HCT116 (cell line): ENCODE measurements at regions not wholly inside any gene's neighbourhood (a gene's known extent, or its start where the extent isn't known, plus 50 kb on each side); places are given as distances from the start of the nearest gene placed in this dataset.

Source experiments
- ATAC-seq: fragments of 200-7000 bp; cut with Tn5 transposase; 2 replicates; pipeline ENCODE4 v1.9.1; 2020; ENCODE audit warnings: mild to moderate bottlenecking, moderate library complexity
- BruUV-seq: library from RNA; stranded (reverse); fragments of 400-500 nt; replicated peaks from 2 replicates; lab custom pipeline; 2021; lab: Mats Ljungman, UMichigan
- CTCF ChIA-PET: fragments of 300-600 bp; sonication (Branson Sonifier 250); formaldehyde crosslinking; loops from one replicate; lab custom pipeline; 2021; ENCODE audit warnings: antibody characterized with exemption; lab: Charles Lee
- POLR2A ChIA-PET: fragments of 300-600, 350-600 bp; sonication (Branson Sonifier 250); formaldehyde crosslinking; loops from one replicate; lab custom pipeline; 2021; ENCODE audit warnings: antibody characterized with exemption; lab: Charles Lee
- RAD21 ChIA-PET, 2 experiments: fragments of 300-600 bp; sonication (Branson Sonifier 250); formaldehyde crosslinking; loops; one replicate each; lab custom pipeline; 2023; ENCODE audit warnings: low total read pairs in 2 of 2; ENCODE audit not compliant: uncharacterized antibody in 2 of 2, unreplicated experiment in 2 of 2, low non-redundant PET in 1 of 2; lab: Charles Lee
- DNase-seq: peaks from one replicate; pipeline ENCODE4 v3.0.0-alpha.2; 2010; ENCODE audit warnings: low read depth, low spot score
- H2AFZ ChIP-seq: fragments of 200-600 bp; shearing (Covaris generic), sonication (generic); 2 replicates; pipeline ENCODE4 v1.6.1; 2017; ENCODE audit warnings: low read depth, mixed run types, mixed read lengths, antibody characterized with exemption, low read length; ENCODE audit not compliant: poor library complexity, severe bottlenecking
- H3K27ac ChIP-seq: 2 replicates; pipeline ENCODE4 v1.5.1; 2012; ENCODE audit warnings: low read depth, low read length
- H3K27me3 ChIP-seq: fragments of 200-600 bp; sonication (generic); 2 replicates; pipeline ENCODE4 v1.6.1; 2016; ENCODE audit warnings: mixed run types, low read length, mixed read lengths; ENCODE audit not compliant: insufficient read depth
- H3K36me3 ChIP-seq, 2 experiments: fragments of 200-500 bp in 1 of 2; fragments of 200-600 bp in 1 of 2; sonication (Bioruptor generic) in 1 of 2; sonication (generic) in 1 of 2; 2 replicates each; pipeline versions ENCODE4 v1.5.1 to v1.6.1; 2014 to 2016; ENCODE audit warnings: low read length in 2 of 2, inconsistent platforms in 1 of 2, mixed read lengths in 1 of 2, mixed run types in 1 of 2; ENCODE audit not compliant: insufficient read depth in 2 of 2, control insufficient read depth in 1 of 2
- H3K4me1 ChIP-seq, 2 experiments: fragments of 200-600 bp in 1 of 2; sonication (generic) in 1 of 2; 2 replicates each; pipeline versions ENCODE4 v1.5.1 to v1.6.1; 2012 to 2017; ENCODE audit warnings: low read length in 2 of 2, inconsistent platforms in 1 of 2, mild to moderate bottlenecking in 1 of 2, mixed read lengths in 1 of 2, mixed run types in 1 of 2, moderate library complexity in 1 of 2; ENCODE audit not compliant: insufficient read depth in 2 of 2, control insufficient read depth in 1 of 2
- H3K4me2 ChIP-seq: fragments of 200-600 bp; sonication (generic); 2 replicates; pipeline ENCODE4 v1.6.1; 2017; ENCODE audit warnings: mixed run types, low read length, mixed read lengths
- H3K4me3 ChIP-seq, 2 experiments: fragments of 200-600 bp in 1 of 2; sonication (generic) in 1 of 2; replicated peaks in 1 of 2; 2 replicates each; pipeline ENCODE4 v1.5.1; 2011 to 2016; ENCODE audit warnings: low read length in 2 of 2, control low read depth in 1 of 2, low read depth in 1 of 2, mild to moderate bottlenecking in 1 of 2, mixed read lengths in 1 of 2, mixed run types in 1 of 2
- H3K79me2 ChIP-seq: fragments of 200-600 bp; sonication (generic); 2 replicates; pipeline ENCODE4 v1.6.1; 2017; ENCODE audit warnings: mild to moderate bottlenecking, mixed run types, low read length, moderate library complexity, mixed read lengths; ENCODE audit not compliant: insufficient read depth
- H3K9ac ChIP-seq: fragments of 200-600 bp; sonication (generic); 2 replicates; pipeline ENCODE4 v1.6.1; 2016; ENCODE audit warnings: low read length, mixed read lengths
- H3K9me2 ChIP-seq: fragments of 200-600 bp; sonication (generic), shearing (Covaris generic); 2 replicates; pipeline ENCODE4 v1.6.1; 2017; ENCODE audit warnings: mixed run types, mild to moderate bottlenecking, moderate library complexity; ENCODE audit not compliant: insufficient read depth
- H3K9me3 ChIP-seq, 2 experiments: fragments of 200-500 bp in 1 of 2; fragments of 200-600 bp in 1 of 2; sonication (Bioruptor generic) in 1 of 2; sonication (generic) in 1 of 2; 2 replicates each; pipeline ENCODE4 v1.6.1; 2014 to 2017; ENCODE audit warnings: low read length in 2 of 2, mixed read lengths in 2 of 2, inconsistent platforms in 1 of 2, low read depth in 1 of 2, mild to moderate bottlenecking in 1 of 2, mixed run types in 1 of 2, moderate library complexity in 1 of 2; ENCODE audit not compliant: control insufficient read depth in 1 of 2, insufficient read depth in 1 of 2
- H4K20me1 ChIP-seq: fragments of 200-600 bp; sonication (generic), shearing (Covaris generic); 2 replicates; pipeline ENCODE4 v1.6.1; 2017; ENCODE audit warnings: mixed run types, mild to moderate bottlenecking, moderate library complexity; ENCODE audit not compliant: insufficient read depth
- CEBPB ChIP-seq: IDR thresholded peaks from 2 replicates; pipeline ENCODE4 v1.6.1; 2012; ENCODE audit warnings: low read depth
- EGR1 ChIP-seq: IDR thresholded peaks from 2 replicates; pipeline ENCODE4 v1.6.1; 2012; ENCODE audit warnings: low read depth
- EZH2 ChIP-seq: fragments of 200-600 bp; sonication (generic); IDR thresholded peaks from 2 replicates; pipeline ENCODE4 v1.6.1; 2017; ENCODE audit warnings: antibody characterized with exemption, mixed run types
- EZH2phosphoT487 ChIP-seq: fragments of 200-600 bp; IDR thresholded peaks from 2 replicates; pipeline ENCODE4 v1.6.1; 2018; ENCODE audit warnings: antibody characterized with exemption, borderline replicate concordance
- JUND ChIP-seq: IDR thresholded peaks from 2 replicates; pipeline ENCODE4 v1.6.1; 2012
- POLR2A ChIP-seq: IDR thresholded peaks from 2 replicates; pipeline ENCODE4 v1.7.0; 2011; ENCODE audit warnings: borderline replicate concordance; ENCODE audit not compliant: insufficient read depth, insufficient read length; ENCODE audit errors: extremely low read depth
- RAD21 ChIP-seq: IDR thresholded peaks from 2 replicates; pipeline ENCODE4 v1.6.1; 2012; ENCODE audit warnings: low read depth, mild to moderate bottlenecking
- SIN3A ChIP-seq: IDR thresholded peaks from 2 replicates; pipeline ENCODE4 v1.6.1; 2012; ENCODE audit warnings: low read depth
- TCF7L2 ChIP-seq: IDR thresholded peaks from 2 replicates; pipeline ENCODE4 v1.7.0; 2011; ENCODE audit warnings: borderline replicate concordance, inconsistent platforms; ENCODE audit not compliant: insufficient read depth, insufficient read length; ENCODE audit errors: extremely low read depth
- YY1 ChIP-seq: IDR thresholded peaks from 2 replicates; pipeline ENCODE4 v1.6.1; 2011; ENCODE audit warnings: low read length, low read depth, moderate library complexity, mild to moderate bottlenecking; ENCODE audit not compliant: insufficient replicate concordance; ENCODE audit errors: extremely low read depth
- ZFX ChIP-seq: fragments of 450-650 bp; IDR thresholded peaks from 2 replicates; pipeline ENCODE4 v1.6.1; 2017
- ZNF274 ChIP-seq: fragments of 200-500 bp; sonication (Bioruptor generic); IDR thresholded peaks from 2 replicates; pipeline ENCODE4 v1.6.1; 2014; ENCODE audit warnings: mild to moderate bottlenecking, low read depth, low read length, inconsistent platforms
- intact Hi-C: fragments of 100-400 bp; cut with micrococcal nuclease; formaldehyde crosslinking; loops from 2 replicates; pipeline ENCODE4 v1.10.0; 2022
- TF ChIP-seq, protein P1 (sequence below): IDR thresholded peaks from 2 replicates; pipeline ENCODE4 v1.6.1; 2012
- TF ChIP-seq, protein P2 (sequence below): IDR thresholded peaks from 2 replicates; pipeline ENCODE4 v1.6.1; 2012
- TF ChIP-seq, protein P3 (sequence below): IDR thresholded peaks from 2 replicates; pipeline ENCODE4 v1.6.1; 2012; ENCODE audit warnings: low read depth

DNA sequence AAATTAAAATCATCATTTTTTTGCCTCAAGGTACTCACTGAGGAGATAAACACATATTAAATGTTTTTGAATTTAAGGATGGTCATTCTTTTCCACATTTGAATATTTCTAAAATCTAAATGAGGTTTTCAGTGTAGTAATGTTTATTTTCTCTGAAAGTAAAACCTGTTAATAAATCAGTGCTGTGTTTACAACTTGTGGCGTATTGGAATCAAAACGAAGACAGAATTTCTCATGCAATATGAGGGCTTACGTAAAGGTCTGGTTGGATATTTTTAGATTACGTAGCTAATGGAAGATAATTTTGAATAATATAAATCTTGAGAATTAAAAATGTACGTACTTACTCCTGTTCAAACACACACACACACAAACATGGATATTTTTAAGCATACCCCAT, 106.8 kb upstream of the LUZP2 start:
- no peak overlapping the region for H3K4me3 ChIP-seq
- peaks cover 0 to 14% of the 10 kb centered on the region in 2 experiments; a peak in 2 of 4 replicates for H3K9me3 ChIP-seq
- no peaks in the 10 kb centered on the region for H3K9me2 ChIP-seq
- H3K9ac ChIP-seq: no peak overlapping the region
- H4K20me1 ChIP-seq: no peaks in the 10 kb centered on the region
- no peak for DNase-seq
- no TSS peak for BruUV-seq
- RAD21 ChIA-PET: no interaction called here
- no peak overlapping the region for H3K27ac ChIP-seq
- H3K36me3 ChIP-seq: no peaks in the 10 kb centered on the region
- POLR2A ChIA-PET: no interaction called here
- no peaks in the 10 kb centered on the region for H3K27me3 ChIP-seq
- TF ChIP-seq RAD21 (no peak), TCF7L2 (no peak), YY1 (no peak), SIN3A (no peak), POLR2A (no peak), EGR1 (no peak)
- TF ChIP-seq, protein P1, sequence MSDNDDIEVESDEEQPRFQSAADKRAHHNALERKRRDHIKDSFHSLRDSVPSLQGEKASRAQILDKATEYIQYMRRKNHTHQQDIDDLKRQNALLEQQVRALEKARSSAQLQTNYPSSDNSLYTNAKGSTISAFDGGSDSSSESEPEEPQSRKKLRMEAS: no peak
- TF ChIP-seq, protein P2, sequence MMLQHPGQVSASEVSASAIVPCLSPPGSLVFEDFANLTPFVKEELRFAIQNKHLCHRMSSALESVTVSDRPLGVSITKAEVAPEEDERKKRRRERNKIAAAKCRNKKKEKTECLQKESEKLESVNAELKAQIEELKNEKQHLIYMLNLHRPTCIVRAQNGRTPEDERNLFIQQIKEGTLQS: no peak
- no peak overlapping the region for H3K4me2 ChIP-seq
- no peak overlapping the region for H2AFZ ChIP-seq
- intact Hi-C loops: no loop called here
- no peaks in the 10 kb centered on the region for H3K79me2 ChIP-seq
- no peak for ATAC-seq
- no peaks in the 10 kb centered on the region for H3K4me1 ChIP-seq
- CTCF ChIA-PET: no interaction called here

DNA sequence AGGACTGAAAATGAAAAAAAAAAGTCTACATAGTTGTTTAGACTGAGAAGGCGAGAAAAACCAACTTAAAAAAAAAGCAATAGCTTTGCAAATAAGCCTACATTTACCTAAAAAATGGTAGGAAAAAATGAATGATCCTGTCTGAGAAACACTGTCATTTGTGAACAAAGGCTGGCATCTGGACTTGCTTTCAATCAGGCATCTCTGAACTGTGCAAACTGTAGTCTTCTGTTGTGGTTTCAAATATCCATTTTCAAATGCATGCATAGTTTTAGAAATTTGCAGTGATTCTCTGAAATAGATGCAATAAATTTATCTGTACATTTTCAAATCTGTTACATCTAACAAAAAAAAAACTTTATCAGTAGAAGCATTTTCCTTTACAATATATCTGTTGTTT, 106.1 kb upstream of the LUZP2 start:
- POLR2A ChIA-PET: no interaction called here
- DNase-seq (no peak), ATAC-seq (no peak)
- no peaks in the 10 kb centered on the region for H4K20me1 ChIP-seq
- no peak overlapping the region for H3K4me3 ChIP-seq
- H3K9me3 ChIP-seq: peaks cover 0 to 17% of the 10 kb centered on the region in 2 experiments; a peak in 2 of 4 replicates
- H2AFZ ChIP-seq: no peak overlapping the region
- H3K36me3 ChIP-seq: no peaks in the 10 kb centered on the region
- no peak overlapping the region for H3K4me2 ChIP-seq
- no peak overlapping the region for H3K27ac ChIP-seq
- BruUV-seq: no TSS peak
- intact Hi-C loops: no loop called here
- no peaks in the 10 kb centered on the region for H3K9me2 ChIP-seq
- no peaks in the 10 kb centered on the region for H3K4me1 ChIP-seq
- RAD21 ChIA-PET: no interaction called here
- CTCF ChIA-PET: no interaction called here
- H3K79me2 ChIP-seq: no peaks in the 10 kb centered on the region
- no peaks in the 10 kb centered on the region for H3K27me3 ChIP-seq
- TF ChIP-seq SIN3A (no peak), JUND (no peak), ZNF274 (no peak), ZFX (no peak), EZH2phosphoT487 (no peak), EZH2 (no peak), CEBPB (no peak)
- TF ChIP-seq, protein P1: no peak
- TF ChIP-seq, protein P3, sequence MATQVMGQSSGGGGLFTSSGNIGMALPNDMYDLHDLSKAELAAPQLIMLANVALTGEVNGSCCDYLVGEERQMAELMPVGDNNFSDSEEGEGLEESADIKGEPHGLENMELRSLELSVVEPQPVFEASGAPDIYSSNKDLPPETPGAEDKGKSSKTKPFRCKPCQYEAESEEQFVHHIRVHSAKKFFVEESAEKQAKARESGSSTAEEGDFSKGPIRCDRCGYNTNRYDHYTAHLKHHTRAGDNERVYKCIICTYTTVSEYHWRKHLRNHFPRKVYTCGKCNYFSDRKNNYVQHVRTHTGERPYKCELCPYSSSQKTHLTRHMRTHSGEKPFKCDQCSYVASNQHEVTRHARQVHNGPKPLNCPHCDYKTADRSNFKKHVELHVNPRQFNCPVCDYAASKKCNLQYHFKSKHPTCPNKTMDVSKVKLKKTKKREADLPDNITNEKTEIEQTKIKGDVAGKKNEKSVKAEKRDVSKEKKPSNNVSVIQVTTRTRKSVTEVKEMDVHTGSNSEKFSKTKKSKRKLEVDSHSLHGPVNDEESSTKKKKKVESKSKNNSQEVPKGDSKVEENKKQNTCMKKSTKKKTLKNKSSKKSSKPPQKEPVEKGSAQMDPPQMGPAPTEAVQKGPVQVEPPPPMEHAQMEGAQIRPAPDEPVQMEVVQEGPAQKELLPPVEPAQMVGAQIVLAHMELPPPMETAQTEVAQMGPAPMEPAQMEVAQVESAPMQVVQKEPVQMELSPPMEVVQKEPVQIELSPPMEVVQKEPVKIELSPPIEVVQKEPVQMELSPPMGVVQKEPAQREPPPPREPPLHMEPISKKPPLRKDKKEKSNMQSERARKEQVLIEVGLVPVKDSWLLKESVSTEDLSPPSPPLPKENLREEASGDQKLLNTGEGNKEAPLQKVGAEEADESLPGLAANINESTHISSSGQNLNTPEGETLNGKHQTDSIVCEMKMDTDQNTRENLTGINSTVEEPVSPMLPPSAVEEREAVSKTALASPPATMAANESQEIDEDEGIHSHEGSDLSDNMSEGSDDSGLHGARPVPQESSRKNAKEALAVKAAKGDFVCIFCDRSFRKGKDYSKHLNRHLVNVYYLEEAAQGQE: no peak
- TF ChIP-seq, all 23 proteins: peak for 0
- no peak overlapping the region for H3K9ac ChIP-seq
